GM12891 (cell line): ENCODE measurements at regions not wholly inside any gene's neighbourhood (a gene's known extent, or its start where the extent isn't known, plus 50 kb on each side); places are given as distances from the start of the nearest gene placed in this dataset.
"Not testable (repeated sequence)": the region's sequence is repeated elsewhere in the genome, so short reads cannot be mapped to it uniquely, and the experiment has no call there.

Experiments
- PAX5 ChIP-seq: IDR thresholded peaks from 2 replicates; pipeline ENCODE4 v1.6.1; 2011; ENCODE audit warnings: low read length, moderate library complexity, mild to moderate bottlenecking; ENCODE audit not compliant: insufficient read depth, severe bottlenecking
- POLR2A ChIP-seq: IDR thresholded peaks from 2 replicates; pipeline ENCODE4 v1.6.1; 2011; ENCODE audit warnings: low read depth, low read length, control low read depth
- POLR2AphosphoS5 ChIP-seq: IDR thresholded peaks from 2 replicates; pipeline ENCODE4 v1.6.1; 2011; ENCODE audit warnings: low read depth, low read length, control low read depth
- POU2F2 ChIP-seq: IDR thresholded peaks from 2 replicates; pipeline ENCODE4 v1.6.1; 2011; ENCODE audit warnings: low read depth, mild to moderate bottlenecking, control low read depth, low read length, moderate library complexity
- TAF1 ChIP-seq: IDR thresholded peaks from 2 replicates; pipeline ENCODE4 v1.6.1; 2011; ENCODE audit warnings: low read depth, low read length, control low read depth

DNA sequence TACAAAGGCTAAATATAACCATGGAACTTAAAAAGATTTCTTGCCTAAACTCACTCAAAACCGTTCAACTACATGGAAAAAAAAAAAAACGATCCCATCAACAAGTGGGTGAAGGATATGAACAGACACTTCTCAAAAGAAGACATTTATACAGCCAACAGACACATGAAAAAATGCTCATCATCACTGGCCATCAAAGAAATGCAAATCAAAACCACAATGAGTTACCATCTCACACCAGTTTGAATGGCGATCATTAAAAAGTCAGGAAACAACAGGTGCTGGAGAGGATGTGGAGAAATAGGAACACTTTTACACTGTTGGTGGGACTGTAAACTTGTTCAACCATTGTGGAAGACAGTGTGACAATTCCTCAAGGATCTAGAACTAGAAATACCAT is 151.2 kb upstream of the SMIM30 start:
- TF ChIP-seq POLR2A, PAX5, TAF1, POLR2AphosphoS5, POU2F2: not testable (repeated sequence)
